GM19043 (cell line): ENCODE measurements at regions not wholly inside any gene's neighbourhood (a gene's known extent, or its start where the extent isn't known, plus 50 kb on each side); places are given as distances from the start of the nearest gene placed in this dataset.
"Not testable (repeated sequence)": the region's sequence is repeated elsewhere in the genome, so short reads cannot be mapped to it uniquely, and the experiment has no call there.

ENCODE experiments used
- ATAC-seq: cut with Tn5 transposase; IDR thresholded peaks from one replicate; pipeline ENCODE4 v1.9.1; 2021; ENCODE audit warnings: low read depth; ENCODE audit not compliant: unreplicated experiment

DNA sequence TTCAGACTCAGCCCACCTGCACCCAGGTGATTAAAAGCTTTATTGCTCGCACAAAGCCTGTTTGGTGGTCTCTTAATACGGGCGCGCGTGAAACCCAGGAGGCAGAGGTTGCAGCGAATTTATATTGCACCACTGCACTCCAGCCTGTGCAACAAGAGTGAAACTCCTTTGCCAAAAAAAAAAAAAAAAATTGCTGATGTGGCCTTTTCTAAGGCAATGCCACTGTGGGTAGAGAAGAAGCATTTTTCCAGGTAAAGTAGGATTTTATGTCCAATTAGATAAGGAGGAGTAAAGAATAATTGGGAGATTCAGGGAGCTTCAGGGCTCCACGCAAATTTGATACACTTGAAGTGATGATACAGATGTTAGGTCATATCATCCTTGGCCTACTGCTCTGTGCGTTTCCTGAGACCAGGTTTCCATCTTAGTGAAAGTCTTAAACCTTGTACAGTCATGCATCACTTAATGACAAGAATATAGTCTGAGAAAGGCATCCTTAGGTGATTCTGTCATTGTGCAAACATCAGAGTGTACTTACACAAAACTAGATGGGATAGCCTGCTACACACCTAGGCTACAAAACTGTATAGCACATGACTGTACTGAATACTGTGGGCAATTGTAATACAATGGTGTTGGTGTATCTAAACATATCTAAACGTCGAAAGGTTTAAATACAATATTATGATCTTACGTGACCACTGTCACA, 150.9 kb downstream of the SPRY2 start:
- no peak for ATAC-seq

DNA sequence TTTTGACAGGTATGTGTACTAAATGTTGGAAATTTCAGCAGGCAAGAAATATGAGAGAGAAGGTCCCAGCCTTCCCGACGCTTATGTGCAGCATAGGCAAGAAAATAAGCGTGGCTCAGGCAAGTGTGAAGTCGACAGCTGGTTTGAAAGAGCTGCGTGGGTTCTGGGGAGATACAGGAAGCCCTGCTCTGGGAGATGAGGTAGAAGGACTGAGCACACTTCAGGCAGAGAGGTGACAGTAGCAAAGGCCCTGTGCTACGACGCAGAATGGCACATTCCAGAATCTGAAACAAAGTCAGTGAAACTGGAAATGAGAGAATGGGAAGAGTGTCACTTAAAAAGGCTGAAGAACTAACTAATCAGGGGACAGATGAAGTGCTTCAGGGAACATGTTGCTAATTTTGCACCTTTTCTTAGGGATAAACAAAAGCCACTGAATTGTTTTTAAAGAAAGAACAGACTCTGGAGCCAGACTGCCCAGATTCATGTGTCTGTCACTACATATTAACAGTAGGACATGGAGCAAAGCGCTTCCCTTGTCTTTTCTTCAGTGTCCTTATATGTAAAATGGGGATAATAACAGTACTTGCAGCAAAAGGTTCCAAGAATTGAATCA, 160.1 kb downstream of the SPRY2 start:
- ATAC-seq = no peak

GRCh38 chr13:80177327-80177726, 163.6 kb downstream of the SPRY2 start:
- no peak for ATAC-seq

DNA sequence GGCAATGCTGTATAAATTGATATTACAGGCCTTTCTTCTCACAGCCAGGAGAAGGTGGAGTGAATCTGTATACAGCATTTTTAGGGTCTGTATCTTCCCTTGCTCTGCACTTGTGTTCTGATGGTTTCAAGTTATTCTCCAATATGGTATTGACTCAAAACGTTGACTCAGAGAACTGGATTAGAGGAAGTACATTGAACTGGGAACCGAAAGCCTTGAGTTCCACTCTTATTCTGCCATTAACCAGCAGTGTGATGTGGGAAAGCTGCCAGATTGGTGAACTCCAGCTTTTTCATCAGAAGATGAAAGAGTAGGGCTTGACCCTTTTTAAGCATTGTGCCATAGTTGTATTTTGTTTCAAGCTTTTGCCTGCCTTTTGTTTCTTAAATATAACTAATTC, 167.7 kb downstream of the SPRY2 start:
- ATAC-seq = no peak

DNA sequence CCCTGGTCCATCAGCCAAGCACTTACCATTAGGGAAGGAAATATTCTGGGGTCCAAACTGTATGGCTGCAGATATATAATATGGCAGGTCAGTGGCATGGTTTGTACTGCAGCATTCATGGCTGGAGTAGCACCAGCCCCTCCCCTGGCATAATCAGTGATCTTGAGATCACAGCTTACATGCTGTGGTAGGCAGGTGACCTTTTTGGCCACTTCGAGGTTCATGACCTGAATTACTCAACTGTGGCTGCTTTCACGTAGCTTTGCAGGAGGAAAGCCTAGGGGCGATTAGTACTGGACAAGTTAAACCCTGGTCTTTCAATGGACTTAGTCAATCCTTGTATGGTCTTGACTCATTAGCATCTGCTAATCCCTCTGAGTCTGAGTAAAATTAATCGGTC, 169.8 kb downstream of the SPRY2 start:
- ATAC-seq = no peak

DNA sequence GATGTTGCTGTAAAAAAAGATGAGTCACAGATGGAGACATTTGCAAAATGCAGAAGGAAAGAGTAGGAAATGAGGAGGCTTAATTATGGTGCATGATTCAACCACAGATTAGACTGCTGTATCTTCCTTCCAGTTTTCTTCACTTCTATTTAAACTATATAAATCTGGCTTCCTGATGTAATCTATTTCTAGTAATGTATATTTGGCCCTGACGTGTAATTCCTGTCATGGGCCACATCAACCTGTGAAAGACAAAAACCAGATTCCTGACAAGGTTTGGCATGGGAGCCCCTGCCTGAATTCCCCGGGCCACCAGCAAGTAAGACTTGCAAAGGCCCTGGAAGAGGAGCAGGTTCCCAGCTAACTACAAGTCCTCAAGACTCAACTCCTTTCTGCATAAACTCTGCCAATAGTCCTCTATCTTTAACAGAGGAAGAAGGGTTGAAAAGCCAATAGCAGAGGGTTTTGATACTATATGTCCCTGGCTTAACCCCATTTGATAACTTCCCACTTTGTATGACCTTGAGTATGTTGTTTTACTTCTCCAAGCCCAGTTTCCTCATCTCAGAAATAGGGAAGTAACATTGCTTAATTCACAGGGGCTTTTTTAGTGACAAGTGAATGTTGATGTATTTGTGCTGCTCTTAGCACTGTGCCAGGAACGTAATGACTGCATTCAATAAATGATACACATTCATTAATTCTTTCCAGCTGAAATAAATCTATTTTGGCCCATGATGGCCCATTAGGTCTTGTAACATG, 172.7 kb downstream of the SPRY2 start:
- ATAC-seq = no peak

- no peak for ATAC-seq
Observed at GRCh38 chr13:80166352-80166751, 174.6 kb downstream of the SPRY2 start.

DNA sequence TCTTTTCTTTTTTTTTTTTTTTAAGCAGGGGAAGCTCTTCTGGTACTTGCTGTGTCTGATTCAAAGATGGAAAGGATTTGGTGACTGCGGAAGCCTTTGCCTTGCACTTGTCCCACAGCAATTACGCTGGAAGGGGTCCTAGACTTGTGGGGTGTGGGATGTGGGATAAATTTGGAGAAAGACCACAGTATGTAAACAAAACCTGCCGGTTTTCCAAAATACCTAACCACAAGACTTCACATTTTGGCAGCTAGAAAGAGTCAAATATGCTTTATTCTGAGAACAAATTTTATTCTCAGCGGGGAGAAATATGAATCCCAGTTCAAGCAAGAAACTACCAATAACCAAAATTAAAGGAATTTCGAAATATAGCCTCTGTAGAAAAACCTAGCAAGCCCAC, 176.5 kb downstream of the SPRY2 start:
- ATAC-seq = no peak

GRCh38 chr13:80161896-80162295, 179.0 kb downstream of the SPRY2 start:
- ATAC-seq = no peak

GRCh38 chr13:80161219-80161618, 179.7 kb downstream of the SPRY2 start:
- no peak for ATAC-seq

- ATAC-seq = no peak
Observed at GRCh38 chr13:80160110-80160509, 180.8 kb downstream of the SPRY2 start.

DNA sequence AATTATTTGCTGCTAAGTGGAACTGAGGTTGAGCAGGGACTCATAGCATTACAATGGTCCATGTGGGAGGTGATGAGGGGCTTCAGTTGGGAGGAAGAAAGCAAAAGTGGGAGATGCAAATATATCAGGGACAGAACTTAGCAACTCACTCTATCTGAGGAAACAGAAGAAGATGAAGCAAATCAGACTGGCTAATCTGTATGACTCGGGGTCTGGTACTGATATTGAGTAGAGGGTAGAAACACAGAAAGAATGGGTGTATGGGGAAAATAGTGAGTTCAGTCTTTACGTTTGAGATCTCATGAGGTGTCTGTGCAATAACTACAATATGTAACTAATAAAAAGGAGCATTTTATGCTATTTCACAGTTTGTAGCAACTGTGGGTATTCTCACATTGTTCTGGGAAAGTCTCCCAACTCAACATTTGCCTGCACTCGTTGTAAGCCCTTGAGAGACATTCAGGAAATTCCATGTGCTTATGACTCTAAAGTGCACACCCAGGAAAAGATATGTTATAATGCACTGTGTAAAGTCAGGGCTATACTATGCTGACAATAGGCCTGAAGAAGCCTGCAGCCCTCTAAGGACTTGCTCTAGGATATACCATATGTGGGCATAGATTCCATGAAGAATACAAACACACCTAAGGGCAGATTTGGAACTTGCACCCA, 183.5 kb downstream of the SPRY2 start:
- ATAC-seq = no peak

- not testable (repeated sequence) for ATAC-seq
Observed at GRCh38 chr13:80152142-80152541, 188.8 kb downstream of the SPRY2 start.

DNA sequence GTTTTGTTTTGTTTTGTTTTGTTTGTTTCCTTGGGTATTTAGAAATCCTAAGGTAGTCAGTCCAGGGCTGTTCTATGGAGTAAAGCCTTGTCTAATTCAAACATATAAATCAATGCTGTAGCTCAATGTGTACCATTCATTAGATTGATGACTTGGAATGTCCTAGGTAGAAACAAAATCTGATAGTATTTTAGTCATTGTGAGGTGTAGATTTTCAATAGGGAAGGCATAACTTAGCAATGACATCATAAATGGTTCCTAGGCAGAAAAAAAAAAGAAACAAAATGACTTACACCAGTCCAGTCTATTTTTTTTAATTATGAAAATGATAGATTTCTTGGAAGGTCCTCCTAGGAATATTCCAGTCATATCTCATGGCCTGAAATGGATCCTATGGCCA, 189.9 kb downstream of the SPRY2 start:
- ATAC-seq = no peak

- ATAC-seq = no peak
Observed at GRCh38 chr13:80149736-80150135, 191.2 kb downstream of the SPRY2 start.

GRCh38 chr13:80145171-80145690, 195.7 kb downstream of the SPRY2 start:
- no peak for ATAC-seq

DNA sequence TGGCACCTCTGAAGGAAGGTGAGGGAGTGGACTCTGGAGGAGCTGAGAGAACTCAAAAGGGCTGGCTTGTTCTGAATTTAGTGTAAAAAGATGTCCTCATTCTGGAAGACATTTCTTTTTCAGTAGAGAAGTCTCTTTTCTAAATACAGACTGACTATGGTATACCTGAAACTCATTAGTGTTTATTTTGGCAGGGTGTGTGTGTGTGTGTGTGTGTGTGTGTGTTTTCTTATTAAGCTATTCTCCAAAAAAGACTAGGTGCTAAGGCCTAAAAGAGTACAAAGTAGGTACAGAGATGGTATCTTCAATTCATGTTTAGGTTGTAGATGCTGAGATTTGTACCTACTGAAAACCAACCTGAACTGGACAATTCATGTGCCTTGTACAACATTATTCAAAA, 196.4 kb downstream of the SPRY2 start:
- no peak for ATAC-seq

DNA sequence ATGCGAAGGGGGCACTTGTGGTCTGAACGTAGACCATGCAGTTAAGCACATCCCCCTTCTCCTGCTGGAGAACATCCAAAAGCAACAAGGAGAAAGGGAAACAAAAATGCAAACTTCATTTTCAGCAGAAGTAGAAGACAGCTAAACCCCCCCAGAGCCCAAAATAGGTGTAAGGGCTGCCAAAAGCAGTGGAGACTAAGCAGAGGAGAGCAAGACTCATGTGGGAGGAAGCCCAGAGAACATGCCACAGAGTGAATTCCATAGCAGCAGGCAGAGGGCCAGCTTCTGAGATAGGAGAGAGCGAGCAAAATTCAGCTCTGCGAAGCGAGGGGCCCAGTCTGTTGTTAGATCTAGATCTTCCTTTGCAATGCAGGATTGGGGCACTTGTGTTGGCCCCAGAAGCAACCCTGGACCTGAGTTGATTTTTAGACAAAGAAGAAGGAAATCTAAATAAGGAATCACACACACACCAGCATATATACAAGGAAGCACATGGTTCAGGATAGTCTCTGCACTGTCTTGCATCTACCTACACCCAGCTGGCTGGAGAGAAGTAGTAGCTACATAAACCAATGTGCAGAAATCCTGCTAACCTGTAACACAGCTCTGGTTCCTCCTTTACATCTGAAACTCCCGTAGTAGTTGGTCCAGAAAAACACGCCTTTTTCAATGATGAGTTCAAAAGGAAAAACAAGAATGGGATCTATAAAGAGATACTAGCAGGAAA, 199.6 kb downstream of the SPRY2 start:
- ATAC-seq = no peak

DNA sequence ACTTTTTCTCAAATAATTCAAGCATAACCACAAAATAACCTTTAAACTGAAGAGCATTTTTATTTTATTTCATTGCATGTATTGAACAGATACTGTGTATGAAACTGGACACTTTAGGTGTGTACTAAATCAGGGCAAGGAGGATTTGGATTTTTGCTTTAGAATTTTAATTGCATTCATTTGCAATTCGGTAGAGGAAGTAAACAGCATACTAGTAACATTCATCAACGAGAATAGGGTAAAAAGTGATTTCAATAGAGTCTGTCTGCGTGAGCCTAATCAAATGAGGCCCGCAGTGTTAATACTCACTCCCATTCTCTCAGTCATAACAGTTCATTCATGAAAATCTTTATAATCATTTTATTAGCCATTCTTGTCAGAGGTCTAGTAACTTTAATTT, 200.2 kb downstream of the SPRY2 start:
- ATAC-seq = no peak

- ATAC-seq = no peak
Observed at GRCh38 chr13:80139196-80139595, 201.7 kb downstream of the SPRY2 start.
